Fibroblast of villous mesenchyme (primary cell): ENCODE measurements at regions not wholly inside any gene's neighbourhood (a gene's known extent, or its start where the extent isn't known, plus 50 kb on each side); places are given as distances from the start of the nearest gene placed in this dataset.
"Not testable (repeated sequence)": the region's sequence is repeated elsewhere in the genome, so short reads cannot be mapped to it uniquely, and the experiment has no call there.

Source experiments
- DNase-seq: peaks from one replicate; pipeline ENCODE4 v3.0.0-alpha.2; 2010; ENCODE audit warnings: low read depth
- H3K4me3 ChIP-seq: 2 replicates; pipeline ENCODE4 v1.5.1; 2011; ENCODE audit warnings: low read depth, mild to moderate bottlenecking, low read length
- CTCF ChIP-seq: IDR thresholded peaks from 2 replicates; pipeline ENCODE4 v1.5.1; 2012; ENCODE audit warnings: low read depth, mild to moderate bottlenecking, low read length; ENCODE audit not compliant: insufficient read depth

- no peak overlapping the region for H3K4me3 ChIP-seq
- no peak for DNase-seq
- no peak for TF ChIP-seq CTCF
Observed at GRCh38 chr11:91082255-91082654, 859.4 kb upstream of the CHORDC1 start.

- TF ChIP-seq CTCF, result no peak
- no peak overlapping the region for H3K4me3 ChIP-seq
- DNase-seq, result peak; percentile 76
Observed at GRCh38 chr11:91081440-91082043, 858.7 kb upstream of the CHORDC1 start.

- DNase-seq, result no peak
- H3K4me3 ChIP-seq, result no peak overlapping the region
- TF ChIP-seq CTCF, result no peak
Observed at GRCh38 chr11:91078221-91078620, 855.4 kb upstream of the CHORDC1 start.

- TF ChIP-seq CTCF, result no peak
- no peak for DNase-seq
- no peak overlapping the region for H3K4me3 ChIP-seq
Observed at GRCh38 chr11:91075032-91075695, 852.3 kb upstream of the CHORDC1 start.

GRCh38 chr11:91067666-91068065 is 844.8 kb upstream of the CHORDC1 start:
- DNase-seq, result no peak
- TF ChIP-seq CTCF, result no peak

GRCh38 chr11:91066456-91067047 is 843.7 kb upstream of the CHORDC1 start:
- TF ChIP-seq CTCF, result no peak
- H3K4me3 ChIP-seq, result no peak overlapping the region
- peak; percentile 17 for DNase-seq

More at GRCh38 chr11:91067666-91068065, 844.8 kb upstream of the CHORDC1 start:
- H3K4me3 ChIP-seq, result no peak overlapping the region

GRCh38 chr11:91063399-91063798 is 840.5 kb upstream of the CHORDC1 start:
- H3K4me3 ChIP-seq, DNase-seq: not testable (repeated sequence)
